GM23338 (cell line): ENCODE measurements at regions not wholly inside any gene's neighbourhood (a gene's known extent, or its start where the extent isn't known, plus 50 kb on each side); places are given as distances from the start of the nearest gene placed in this dataset.
"Not testable (repeated sequence)": the region's sequence is repeated elsewhere in the genome, so short reads cannot be mapped to it uniquely, and the experiment has no call there.

Experiments used
- CTCF ChIP-seq, 2 experiments: fragments of 200-600 bp in 1 of 2; sonication (generic) in 1 of 2; conservative IDR thresholded peaks; 2 replicates each; pipeline versions ENCODE4 v1.5.1 to v1.6.1; 2016 to 2017; ENCODE audit warnings: antibody characterized with exemption in 2 of 2, low read depth in 2 of 2, mild to moderate bottlenecking in 2 of 2, moderate library complexity in 1 of 2
- ETS1 ChIP-seq: IDR thresholded peaks from 2 replicates; pipeline ENCODE4 v1.6.1; 2016; ENCODE audit warnings: antibody characterized with exemption
- EZH2 ChIP-seq: fragments of 200-600 bp; sonication (generic); IDR thresholded peaks from one replicate; pipeline ENCODE4 v1.8.0; 2017; ENCODE audit warnings: antibody characterized with exemption, mild to moderate bottlenecking, low read depth; ENCODE audit not compliant: unreplicated experiment
- EZH2phosphoT487 ChIP-seq: fragments of 200-600 bp; sonication (generic); IDR thresholded peaks from one replicate; pipeline ENCODE4 v1.8.1; 2018; ENCODE audit warnings: antibody characterized with exemption; ENCODE audit not compliant: unreplicated experiment
- JUNB ChIP-seq: IDR thresholded peaks from one replicate; pipeline ENCODE4 v1.6.1; 2016; ENCODE audit warnings: antibody characterized with exemption; ENCODE audit not compliant: unreplicated experiment
- NANOG ChIP-seq: IDR thresholded peaks from 2 replicates; pipeline ENCODE4 v1.6.1; 2016; ENCODE audit warnings: antibody characterized with exemption, borderline replicate concordance
- POLR2AphosphoS5 ChIP-seq: IDR thresholded peaks from 2 replicates; pipeline ENCODE4 v1.6.1; 2016; ENCODE audit warnings: antibody characterized with exemption, low read depth
- REST ChIP-seq: IDR thresholded peaks from one replicate; pipeline ENCODE4 v1.6.1; 2018; ENCODE audit warnings: antibody characterized with exemption; ENCODE audit not compliant: unreplicated experiment
- STAT1 ChIP-seq: IDR thresholded peaks from one replicate; pipeline ENCODE4 v1.6.1; 2016; ENCODE audit warnings: antibody characterized with exemption; ENCODE audit not compliant: unreplicated experiment
- ZNF114 ChIP-seq: fragments of 250-450 bp; sonication (Bioruptor Pico); IDR thresholded peaks from 2 replicates; pipeline ENCODE4 v1.5.0; 2020; ENCODE audit warnings: mild to moderate bottlenecking, moderate library complexity

- not testable (repeated sequence) for TF ChIP-seq CTCF (conservative IDR thresholded peaks at IDR 0.05; ENCODE audit: low read depth in 2 of 2); EZH2; ETS1; ZNF114; POLR2AphosphoS5; STAT1; REST; EZH2phosphoT487; NANOG; JUNB
These were observed 108.9 kb upstream of the COL5A1 start for GRCh38 chr9:134532661-134533060.
